IMR-90 (cell line): ENCODE measurements at regions not wholly inside any gene's neighbourhood (a gene's known extent, or its start where the extent isn't known, plus 50 kb on each side); places are given as distances from the start of the nearest gene placed in this dataset.

ENCODE experiments used
- BHLHE40 ChIP-seq: fragments of 150-350 bp; IDR thresholded peaks from 2 replicates; pipeline ENCODE4 v1.6.1; 2016; ENCODE audit warnings: mild to moderate bottlenecking, low read depth, low read length
- CEBPB ChIP-seq: IDR thresholded peaks from 2 replicates; pipeline ENCODE4 v1.6.1; 2012; ENCODE audit warnings: low read depth, low read length, improper control_type of control experiment
- CHD1 ChIP-seq: IDR thresholded peaks from 2 replicates; pipeline ENCODE4 v1.6.1; 2012; ENCODE audit warnings: low read depth, low read length, improper control_type of control experiment
- CTCF ChIP-seq: conservative IDR thresholded peaks from 2 replicates; pipeline ENCODE4 v1.5.1; 2012; ENCODE audit warnings: mild to moderate bottlenecking, low read depth, low read length, improper control_type of control experiment
- ELK1 ChIP-seq: fragments of 150-350 bp; IDR thresholded peaks from 2 replicates; pipeline ENCODE4 v1.6.1; 2016; ENCODE audit warnings: low read depth, mild to moderate bottlenecking, low read length, moderate library complexity, borderline replicate concordance
- MAFK ChIP-seq: IDR thresholded peaks from 2 replicates; pipeline ENCODE4 v1.6.1; 2012; ENCODE audit warnings: low read depth, low read length, improper control_type of control experiment
- MAZ ChIP-seq: IDR thresholded peaks from 2 replicates; pipeline ENCODE4 v1.6.1; 2012; ENCODE audit warnings: low read depth, mild to moderate bottlenecking, low read length, improper control_type of control experiment, moderate library complexity, borderline replicate concordance
- MXI1 ChIP-seq: IDR thresholded peaks from 2 replicates; pipeline ENCODE4 v1.6.1; 2012; ENCODE audit warnings: low read depth, mild to moderate bottlenecking, low read length, moderate library complexity, borderline replicate concordance
- POLR2A ChIP-seq: IDR thresholded peaks from 2 replicates; pipeline ENCODE4 v1.6.1; 2012; ENCODE audit warnings: mild to moderate bottlenecking, low read depth, low read length
- RAD21 ChIP-seq: IDR thresholded peaks from 2 replicates; pipeline ENCODE4 v1.6.1; 2012; ENCODE audit warnings: low read length, improper control_type of control experiment
- RCOR1 ChIP-seq: IDR thresholded peaks from 2 replicates; pipeline ENCODE4 v1.6.1; 2012; ENCODE audit warnings: mild to moderate bottlenecking, low read length, improper control_type of control experiment; ENCODE audit not compliant: insufficient replicate concordance
- RFX5 ChIP-seq: IDR thresholded peaks from 2 replicates; pipeline ENCODE4 v1.8.0; 2012; ENCODE audit warnings: low read depth, mild to moderate bottlenecking, low read length, moderate library complexity
- SMC3 ChIP-seq: fragments of 150-350 bp; IDR thresholded peaks from 2 replicates; pipeline ENCODE4 v1.6.1; 2016; ENCODE audit warnings: low read depth, mild to moderate bottlenecking, antibody characterized with exemption, low read length, moderate library complexity
- USF2 ChIP-seq: fragments of 150-350 bp; IDR thresholded peaks from 2 replicates; pipeline ENCODE4 v1.6.1; 2017; ENCODE audit warnings: mild to moderate bottlenecking, antibody characterized with exemption, low read length, low read depth

GRCh38 chr4:147351083-147351787, 129.7 kb upstream of the EDNRA start:
- TF ChIP-seq POLR2A (no peak), CTCF (no peak), CEBPB (peak; percentile 65), MAZ (no peak), SMC3 (no peak), BHLHE40 (no peak), RAD21 (no peak), CHD1 (no peak), RFX5 (no peak), USF2 (no peak), MAFK (no peak), RCOR1 (no peak), MXI1 (no peak), ELK1 (no peak)
